Common myeloid progenitor, CD34-positive (primary cell): ENCODE measurements at regions not wholly inside any gene's neighbourhood (a gene's known extent, or its start where the extent isn't known, plus 50 kb on each side); places are given as distances from the start of the nearest gene placed in this dataset.
A peak's percentile ranks its signal among the peaks of the same experiment; 100 is the strongest.

Experiments
- CTCF ChIA-PET: fragments of 350-600 bp; sonication (Branson Sonifier 250); formaldehyde crosslinking; loops from one replicate; lab custom pipeline; 2021; ENCODE audit warnings: antibody characterized with exemption; lab: Charles Lee
- POLR2A ChIA-PET: fragments of 350-600 bp; sonication (Branson Sonifier 250); formaldehyde crosslinking; loops from one replicate; lab custom pipeline; 2021; ENCODE audit warnings: antibody characterized with exemption; lab: Charles Lee
- DNase-seq, 3 donors: peaks; one replicate each; pipeline versions ENCODE4 v3.0.0 to v3.0.0-alpha.2; 2013
- H3K27ac ChIP-seq, 2 experiments: 1 replicate in 1 of 2; 2 replicates in 1 of 2; pipeline ENCODE4 v1.7.0; 2013; ENCODE audit warnings: inconsistent platforms in 2 of 2, low read length in 2 of 2, mild to moderate bottlenecking in 2 of 2, low read depth in 1 of 2, moderate library complexity in 1 of 2; ENCODE audit not compliant: severe bottlenecking in 2 of 2, insufficient read depth in 1 of 2, poor library complexity in 1 of 2
- H3K27me3 ChIP-seq, 5 experiments: replicated peaks in 2 of 5; 1 replicate in 3 of 5; 2 replicates in 2 of 5; pipeline versions ENCODE4 v1.6.1 to v1.7.0; 2013; ENCODE audit warnings: low read length in 4 of 5, mild to moderate bottlenecking in 2 of 5, moderate library complexity in 2 of 5, inconsistent platforms in 1 of 5; ENCODE audit not compliant: insufficient read depth in 5 of 5, control insufficient read depth in 4 of 5
- H3K36me3 ChIP-seq, 4 experiments: 1 replicate in 2 of 4; 2 replicates in 2 of 4; pipeline versions ENCODE4 v1.6.1 to v1.7.0; 2013; ENCODE audit warnings: low read length in 3 of 4, control low read depth in 1 of 4, mild to moderate bottlenecking in 1 of 4; ENCODE audit not compliant: control insufficient read depth in 4 of 4, insufficient read depth in 4 of 4
- H3K4me1 ChIP-seq, 4 experiments: 1 replicate in 3 of 4; 2 replicates in 1 of 4; pipeline versions ENCODE4 v1.6.1 to v1.7.1; 2013; ENCODE audit warnings: low read length in 3 of 4, mild to moderate bottlenecking in 3 of 4, control low read depth in 1 of 4, inconsistent platforms in 1 of 4, moderate library complexity in 1 of 4; ENCODE audit not compliant: control insufficient read depth in 4 of 4, insufficient read depth in 4 of 4; ENCODE audit errors: control extremely low read depth in 1 of 4
- H3K4me3 ChIP-seq, 7 experiments: 1 replicate in 4 of 7; 2 replicates in 3 of 7; pipeline versions ENCODE4 v1.5.1 to v1.7.0; 2013; ENCODE audit warnings: mild to moderate bottlenecking in 7 of 7, low read length in 6 of 7, moderate library complexity in 6 of 7, inconsistent platforms in 2 of 7, low read depth in 2 of 7, control low read depth in 1 of 7; ENCODE audit not compliant: insufficient read depth in 4 of 7, control insufficient read depth in 1 of 7; ENCODE audit errors: extremely low read depth in 1 of 7
- H3K9me3 ChIP-seq, 5 experiments: 1 replicate in 4 of 5; 2 replicates in 1 of 5; pipeline versions ENCODE4 v1.6.1 to v1.7.1; 2013; ENCODE audit warnings: low read length in 4 of 5, mild to moderate bottlenecking in 2 of 5, inconsistent platforms in 1 of 5, low read depth in 1 of 5, moderate library complexity in 1 of 5; ENCODE audit not compliant: control insufficient read depth in 4 of 5, insufficient read depth in 2 of 5; ENCODE audit errors: control extremely low read depth in 1 of 5
- WGBS: methylation state at CpG from one replicate; pipeline ENCODE4 v1.1.5; 2013; ENCODE audit not compliant: insufficient coverage; 5-methylcytosine and 5-hydroxymethylcytosine counted together

DNA sequence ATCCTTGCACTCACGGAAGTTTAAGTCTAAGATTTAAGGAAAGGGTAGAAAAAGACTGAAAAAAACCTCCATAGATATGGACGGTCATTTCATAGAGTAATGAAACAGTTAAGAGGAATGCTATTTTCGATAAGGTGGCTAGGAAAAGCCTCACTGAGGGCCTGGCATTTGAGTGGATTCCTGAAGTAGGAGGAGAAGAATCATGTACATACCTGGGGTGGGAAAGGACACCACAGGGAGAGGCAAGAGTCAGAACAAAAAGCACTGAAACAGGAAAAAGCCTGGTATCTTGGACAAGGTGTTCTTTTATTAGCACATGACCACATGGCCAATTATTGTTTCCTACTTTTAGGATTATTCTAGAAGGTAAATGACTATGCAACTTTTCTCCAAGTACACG is 547.2 kb upstream of the DIPK2B start:
- WGBS: 50% methylated on average over 2 of the region's 4 CpGs
- peak overlapping the region in 1 of 2 experiments; percentile 45 for H3K27ac ChIP-seq
- CTCF ChIA-PET: interaction anchor here (1.0 kb wide), 1 partner anchor 34 kb away, joined by 3 read pairs; no protein-coding TSS in a partner anchor
- H3K36me3 ChIP-seq: peaks cover 2 to 25% (median 12%) of the 10 kb centered on the region in 4 experiments
- H3K27me3 ChIP-seq: peaks cover 0 to 6% (median 0%) of the 10 kb centered on the region in 5 experiments
- no peaks in the 10 kb centered on the region for H3K9me3 ChIP-seq
- DNase-seq: no peak
- H3K4me1 ChIP-seq: peaks cover 16 to 53% (median 33%) of the 10 kb centered on the region in 4 experiments
- POLR2A ChIA-PET: interaction anchor here (0.5 kb wide), 1 partner anchor 89 kb away, joined by 3 read pairs; no protein-coding TSS in a partner anchor
- H3K4me3 ChIP-seq: no peak overlapping the region

DNA sequence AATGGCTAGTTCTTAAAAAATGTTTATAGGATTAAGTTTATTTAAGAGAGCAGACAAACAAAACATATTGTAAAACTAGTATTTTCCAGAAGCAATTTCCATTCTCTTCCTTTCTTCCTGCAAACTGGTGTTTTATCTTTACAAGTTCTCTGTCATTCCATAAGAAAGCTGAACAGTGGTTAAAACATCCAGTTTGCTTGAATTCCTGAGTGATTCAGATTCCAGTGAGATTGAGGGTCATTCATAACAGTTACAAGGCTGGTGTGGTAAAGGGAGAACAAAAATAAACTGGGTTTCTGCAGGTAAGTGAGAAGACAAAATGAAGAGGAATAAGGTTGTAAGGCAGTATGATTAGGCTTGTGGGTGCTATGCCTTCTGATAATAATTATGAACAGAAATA is 544.8 kb upstream of the DIPK2B start:
- DNase-seq: no peak
- Histone ChIP-seq H3K27me3 (peaks cover 0 to 11% (median 0%) of the 10 kb centered on the region in 5 experiments), H3K36me3 (peaks cover 2 to 23% (median 11%) of the 10 kb centered on the region in 4 experiments), H3K4me3 (no peak overlapping the region), H3K27ac (no peak overlapping the region), H3K4me1 (peaks cover 8 to 30% (median 17%) of the 10 kb centered on the region in 4 experiments), H3K9me3 (no peaks in the 10 kb centered on the region)
- ChIA-PET CTCF (interaction anchor here (1.5 kb wide), 1 partner anchor 35 kb away, joined by 4 read pairs; no protein-coding TSS in a partner anchor), POLR2A (interaction anchor here (1.2 kb wide), 1 partner anchor 11 kb away, joined by 4 read pairs; no protein-coding TSS in a partner anchor)

GRCh38 chrX:45743906-45744625 is 543.4 kb upstream of the DIPK2B start:
- peaks cover 2 to 23% (median 11%) of the 10 kb centered on the region in 4 experiments for H3K36me3 ChIP-seq
- POLR2A ChIA-PET: no interaction called here
- H3K27ac ChIP-seq: no peak overlapping the region
- no peak overlapping the region for H3K4me3 ChIP-seq
- H3K27me3 ChIP-seq: peaks cover 0 to 8% (median 0%) of the 10 kb centered on the region in 5 experiments
- no peaks in the 10 kb centered on the region for H3K9me3 ChIP-seq
- peaks cover under 1 to 16% (median 9%) of the 10 kb centered on the region in 4 experiments for H3K4me1 ChIP-seq
- WGBS: 100% methylated on average over 3 of the region's 6 CpGs
- no peak for DNase-seq
- CTCF ChIA-PET: interaction anchor here (1.0 to 1.2 kb wide), 3 partner anchors 20 to 632 kb away, joined by 3 to 4 read pairs (median 3); no protein-coding TSS in a partner anchor

DNA sequence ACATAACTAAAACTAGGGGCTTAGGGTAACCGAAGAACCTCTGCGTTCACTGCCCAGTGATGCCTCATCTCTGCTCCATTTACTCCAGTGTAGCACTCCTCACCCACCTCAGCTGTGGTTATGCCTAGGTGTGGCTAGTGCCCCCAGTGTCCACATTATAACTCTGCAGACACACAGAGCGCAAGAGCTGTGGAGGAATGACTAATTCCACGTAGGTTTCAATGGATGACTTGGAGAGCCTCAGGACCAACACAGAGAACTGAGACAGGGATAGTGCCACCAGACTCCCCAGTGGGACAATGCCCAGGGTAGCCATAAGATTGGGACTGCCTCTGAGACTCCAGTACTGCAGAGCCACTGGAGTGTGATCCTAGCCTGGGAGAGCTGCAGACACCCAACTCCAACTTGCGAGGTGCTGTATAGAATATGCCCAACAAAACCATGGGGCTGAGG is 542.4 kb upstream of the DIPK2B start:
- 97% methylated on average over 5 of the region's 5 CpGs for WGBS
- no peaks in the 10 kb centered on the region for H3K9me3 ChIP-seq
- DNase-seq: peak in 2 of 3 donors; percentile 36 to 39
- H3K27ac ChIP-seq: no peak overlapping the region
- H3K27me3 ChIP-seq: peaks cover 0 to 8% (median 0%) of the 10 kb centered on the region in 5 experiments
- ChIA-PET CTCF (interaction anchor here (0.9 to 1.2 kb wide), 2 partner anchors 35 to 633 kb away, joined by 3 to 4 read pairs; no protein-coding TSS in a partner anchor), POLR2A (interaction anchor here (0.5 kb wide), 1 partner anchor 736 kb away, joined by 3 read pairs; no protein-coding TSS in a partner anchor)
- H3K36me3 ChIP-seq: peaks cover 2 to 23% (median 11%) of the 10 kb centered on the region in 4 experiments
- no peak overlapping the region for H3K4me3 ChIP-seq
- peaks cover 0 to 8% (median 4%) of the 10 kb centered on the region in 4 experiments for H3K4me1 ChIP-seq

GRCh38 chrX:45740291-45740690 is 539.6 kb upstream of the DIPK2B start:
- POLR2A ChIA-PET: no interaction called here
- no peak overlapping the region for H3K4me3 ChIP-seq
- peaks cover 0 to 5% (median 0%) of the 10 kb centered on the region in 5 experiments for H3K27me3 ChIP-seq
- no peak overlapping the region for H3K27ac ChIP-seq
- H3K4me1 ChIP-seq: no peaks in the 10 kb centered on the region
- no peaks in the 10 kb centered on the region for H3K9me3 ChIP-seq
- DNase-seq: no peak
- peaks cover 0 to 3% (median under 1%) of the 10 kb centered on the region in 4 experiments for H3K36me3 ChIP-seq
- CTCF ChIA-PET: no interaction called here
- WGBS: no CpG with 5 or more reads among the region's 3 CpGs

GRCh38 chrX:45735571-45735970 is 534.9 kb upstream of the DIPK2B start:
- Histone ChIP-seq H3K27me3 (peaks cover 0 to 9% (median 0%) of the 10 kb centered on the region in 5 experiments), H3K27ac (no peak overlapping the region), H3K36me3 (no peaks in the 10 kb centered on the region), H3K9me3 (peaks cover 0 to 2% (median 0%) of the 10 kb centered on the region in 5 experiments), H3K4me1 (no peaks in the 10 kb centered on the region), H3K4me3 (no peak overlapping the region)
- WGBS: no CpG with 5 or more reads among the region's 1 CpG
- DNase-seq: no peak
- ChIA-PET CTCF (no interaction called here), POLR2A (no interaction called here)

GRCh38 chrX:45731448-45731847 is 530.8 kb upstream of the DIPK2B start:
- 91% methylated on average over 9 of the region's 10 CpGs for WGBS
- H3K27ac ChIP-seq: no peak overlapping the region
- POLR2A ChIA-PET: no interaction called here
- DNase-seq: no peak
- CTCF ChIA-PET: no interaction called here
- no peaks in the 10 kb centered on the region for H3K4me1 ChIP-seq
- H3K27me3 ChIP-seq: peaks cover 0 to 9% (median 0%) of the 10 kb centered on the region in 5 experiments
- H3K36me3 ChIP-seq: no peaks in the 10 kb centered on the region
- H3K9me3 ChIP-seq: peaks cover 0 to 2% (median 0%) of the 10 kb centered on the region in 5 experiments
- no peak overlapping the region for H3K4me3 ChIP-seq
